ENCODE measurements at regions not wholly inside any gene's neighbourhood (a gene's known extent, or its start where the extent isn't known, plus 50 kb on each side); places are given as distances from the start of the nearest gene placed in this dataset.

- TF ChIP-seq NR1H2 (CRISPR knock-in tag; IDR thresholded peaks at IDR 0.05; ENCODE audit: borderline replicate concordance, low read depth) (no peak), RERE (CRISPR knock-in tag; IDR thresholded peaks at IDR 0.05; ENCODE audit: low read depth) (no peak), FOXP1 (IDR thresholded peaks at IDR 0.05) (no peak), FOXP1 (CRISPR knock-in tag; IDR thresholded peaks at IDR 0.05) (peak; percentile 16; the same call in 1 of the 2 replicates), FOXA3 (CRISPR knock-in tag; IDR thresholded peaks at IDR 0.05) (peak; percentile 19; the same call in 1 of the 2 replicates), CEBPB (IDR thresholded peaks at IDR 0.05; ENCODE audit: borderline replicate concordance, low read depth, low read length) (peak; percentile 61; the same call in 1 of the 2 replicates)
- no peak overlapping the region for H3K27ac ChIP-seq (ENCODE audit: extremely low read length, insufficient read depth, low read length)
- POLR2A ChIA-PET, result no interaction called here
- H3K4me1 ChIP-seq (ENCODE audit: insufficient read depth, low read length), result no peaks in the 10 kb centered on the region
- in situ Hi-C loops (cut with HindIII; ENCODE audit: extremely low pct_ligation_motif_present, low pct_unique_long_range_greater_than_20kb) (no loop called here), intact Hi-C loops (cut with micrococcal nuclease; ENCODE audit: unreplicated experiment) (no loop called here)
- no peak overlapping the region for H2AFZ ChIP-seq (ENCODE audit: low read length)
- WGBS (ENCODE audit: low lambda C conversion rate), result 35% methylated on average over 3 of the region's 3 CpGs
- no TSS peak for BruUV-seq (replicated peaks)
- H3K27me3 ChIP-seq (ENCODE audit: control insufficient read depth in 1 of 2, insufficient read depth in 2 of 2, low read length in 2 of 2), result no peaks in the 10 kb centered on the region
- no peaks in the 10 kb centered on the region for H3K79me2 ChIP-seq (ENCODE audit: insufficient read depth, low read length)
- H3K9me3 ChIP-seq (ENCODE audit: low read length), result no peaks in the 10 kb centered on the region
- no peak for FAIRE-seq
- no peak for DNase-seq (ENCODE audit: low spot score)
- CTCF ChIA-PET (ENCODE audit: low intra/inter-chr PET ratio, low total read pairs), result no interaction called here
- H3K4me3 ChIP-seq (replicated peaks in 1 of 3; ENCODE audit: insufficient read depth in 1 of 3, low read depth in 2 of 3, low read length in 3 of 3), result no peak overlapping the region
- no peaks in the 10 kb centered on the region for H3K36me3 ChIP-seq (replicated peaks in 1 of 2; ENCODE audit: control insufficient read depth in 1 of 2, insufficient read depth in 2 of 2, low read length in 2 of 2)
- no peak overlapping the region for H3K4me2 ChIP-seq (ENCODE audit: low read depth, low read length)
- H4K20me1 ChIP-seq (ENCODE audit: insufficient read depth, low read length), result no peaks in the 10 kb centered on the region
- H3K9ac ChIP-seq (ENCODE audit: insufficient read depth, low read depth, low read length), result no peak overlapping the region
- no peak for ATAC-seq
Observed at GRCh38 chr7:110568388-110568787, 522.5 kb upstream of the LRRN3 start.
